ENCODE measurements at regions not wholly inside any gene's neighbourhood (a gene's known extent, or its start where the extent isn't known, plus 50 kb on each side); places are given as distances from the start of the nearest gene placed in this dataset.

GRCh38 chr6:112667427-112667826 is 320.3 kb downstream of the RFPL4B start:
- H3K79me2 ChIP-seq (ENCODE audit: control insufficient read depth, insufficient read depth, low read length) = no peaks in the 10 kb centered on the region
- BruUV-seq (replicated peaks) = no TSS peak
- no peak overlapping the region for H3K4me2 ChIP-seq (ENCODE audit: insufficient read depth, low read length)
- no peak for DNase-seq (ENCODE audit: low read depth, low spot score)
- CTCF ChIA-PET = no interaction called here
- H3K9me3 ChIP-seq (replicated peaks; ENCODE audit: control insufficient read depth, insufficient read depth, low read length) = no peaks in the 10 kb centered on the region
- no peak for FAIRE-seq
- H3K9ac ChIP-seq (replicated peaks; ENCODE audit: extremely low read depth, insufficient read depth, low read length) = no peak overlapping the region
- no peak overlapping the region for H3K27ac ChIP-seq (ENCODE audit: insufficient read depth, low read depth, low read length)
- H2AFZ ChIP-seq (ENCODE audit: low read depth, low read length) = no peak overlapping the region
- H3K4me1 ChIP-seq (ENCODE audit: control insufficient read depth, extremely low read depth, insufficient read depth, low read length) = no peaks in the 10 kb centered on the region
- H3K4me3 ChIP-seq (replicated peaks in 1 of 3; ENCODE audit: insufficient read depth in 1 of 3, low read depth in 1 of 3, low read length in 3 of 3) = no peak overlapping the region
- no peaks in the 10 kb centered on the region for H3K27me3 ChIP-seq (ENCODE audit: control insufficient read depth in 2 of 2, insufficient read depth in 2 of 2, low read length in 2 of 2)
- TF ChIP-seq, protein P1, sequence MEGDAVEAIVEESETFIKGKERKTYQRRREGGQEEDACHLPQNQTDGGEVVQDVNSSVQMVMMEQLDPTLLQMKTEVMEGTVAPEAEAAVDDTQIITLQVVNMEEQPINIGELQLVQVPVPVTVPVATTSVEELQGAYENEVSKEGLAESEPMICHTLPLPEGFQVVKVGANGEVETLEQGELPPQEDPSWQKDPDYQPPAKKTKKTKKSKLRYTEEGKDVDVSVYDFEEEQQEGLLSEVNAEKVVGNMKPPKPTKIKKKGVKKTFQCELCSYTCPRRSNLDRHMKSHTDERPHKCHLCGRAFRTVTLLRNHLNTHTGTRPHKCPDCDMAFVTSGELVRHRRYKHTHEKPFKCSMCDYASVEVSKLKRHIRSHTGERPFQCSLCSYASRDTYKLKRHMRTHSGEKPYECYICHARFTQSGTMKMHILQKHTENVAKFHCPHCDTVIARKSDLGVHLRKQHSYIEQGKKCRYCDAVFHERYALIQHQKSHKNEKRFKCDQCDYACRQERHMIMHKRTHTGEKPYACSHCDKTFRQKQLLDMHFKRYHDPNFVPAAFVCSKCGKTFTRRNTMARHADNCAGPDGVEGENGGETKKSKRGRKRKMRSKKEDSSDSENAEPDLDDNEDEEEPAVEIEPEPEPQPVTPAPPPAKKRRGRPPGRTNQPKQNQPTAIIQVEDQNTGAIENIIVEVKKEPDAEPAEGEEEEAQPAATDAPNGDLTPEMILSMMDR (IDR thresholded peaks at IDR 0.05; ENCODE audit: extremely low read depth in 1 of 2, insufficient read depth in 1 of 2, low read depth in 1 of 2, low read length in 2 of 2) = no peak
- TF ChIP-seq, protein P2, sequence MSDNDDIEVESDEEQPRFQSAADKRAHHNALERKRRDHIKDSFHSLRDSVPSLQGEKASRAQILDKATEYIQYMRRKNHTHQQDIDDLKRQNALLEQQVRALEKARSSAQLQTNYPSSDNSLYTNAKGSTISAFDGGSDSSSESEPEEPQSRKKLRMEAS (IDR thresholded peaks at IDR 0.05; ENCODE audit: insufficient read depth, insufficient read length) = no peak
- TF ChIP-seq GATA2 (IDR thresholded peaks at IDR 0.05; ENCODE audit: insufficient read depth, insufficient read length, low read depth, low read length) (no peak), EZH2 (IDR thresholded peaks at IDR 0.05; ENCODE audit: borderline replicate concordance, low read depth, low read length, severe bottlenecking) (no peak)
- H3K9me1 ChIP-seq (replicated peaks; ENCODE audit: control insufficient read depth, extremely low read depth, insufficient read depth, low read length) = no peaks in the 10 kb centered on the region
- POLR2A ChIA-PET = no interaction called here
- no peaks in the 10 kb centered on the region for H4K20me1 ChIP-seq (replicated peaks; ENCODE audit: control insufficient read depth, extremely low read depth, insufficient read depth, low read length)
- intact Hi-C loops (cut with micrococcal nuclease) (no loop called here), dilution Hi-C loops (cut with MboI; ENCODE audit: extremely low pct_ligation_motif_present, low sequenced_read_pairs) (no loop called here)
- no peaks in the 10 kb centered on the region for H3K36me3 ChIP-seq (ENCODE audit: control insufficient read depth in 2 of 2, extremely low read depth in 1 of 2, insufficient read depth in 2 of 2, low read length in 2 of 2)

DNA sequence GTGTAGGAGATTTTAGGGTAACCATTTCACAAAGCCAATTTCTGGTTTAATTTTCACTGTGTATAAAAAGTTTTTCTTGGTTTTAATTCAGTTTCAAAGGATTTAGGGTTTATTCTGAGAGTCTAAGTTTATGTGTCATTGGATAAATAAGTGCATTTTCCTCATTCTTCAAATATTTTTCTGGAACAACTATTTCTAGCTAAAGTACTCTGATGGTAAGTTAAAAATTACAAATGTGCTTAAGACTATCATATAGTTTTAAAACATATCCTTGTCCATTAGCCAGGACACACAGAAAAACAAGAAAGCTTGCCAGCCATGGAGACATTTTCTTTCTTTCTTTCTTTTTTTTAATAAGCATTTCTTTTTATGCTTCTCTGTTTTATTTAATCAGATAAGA is 333.0 kb downstream of the RFPL4B start:
- no peak overlapping the region for H2AFZ ChIP-seq (ENCODE audit: low read depth, low read length)
- H3K27ac ChIP-seq (ENCODE audit: insufficient read depth, low read depth, low read length) = no peak overlapping the region
- H3K27me3 ChIP-seq (ENCODE audit: control insufficient read depth in 2 of 2, insufficient read depth in 2 of 2, low read length in 2 of 2) = no peaks in the 10 kb centered on the region
- no peaks in the 10 kb centered on the region for H3K36me3 ChIP-seq (ENCODE audit: control insufficient read depth in 2 of 2, extremely low read depth in 1 of 2, insufficient read depth in 2 of 2, low read length in 2 of 2)
- H3K4me2 ChIP-seq (ENCODE audit: insufficient read depth, low read length) = no peak overlapping the region
- ChIA-PET POLR2A (no interaction called here), CTCF (interaction anchor here (1.2 to 2.4 kb wide), 3 partner anchors 10 to 36 kb away, joined by 3 to 10 read pairs (median 4); no protein-coding TSS in a partner anchor)
- no peak overlapping the region for H3K9ac ChIP-seq (replicated peaks; ENCODE audit: extremely low read depth, insufficient read depth, low read length)
- no peaks in the 10 kb centered on the region for H3K9me3 ChIP-seq (replicated peaks; ENCODE audit: control insufficient read depth, insufficient read depth, low read length)
- no peaks in the 10 kb centered on the region for H3K4me1 ChIP-seq (ENCODE audit: control insufficient read depth, extremely low read depth, insufficient read depth, low read length)
- intact Hi-C loops (cut with micrococcal nuclease) = no loop called here
- H4K20me1 ChIP-seq (replicated peaks; ENCODE audit: control insufficient read depth, extremely low read depth, insufficient read depth, low read length) = no peaks in the 10 kb centered on the region
- no peak for FAIRE-seq
- dilution Hi-C loops (cut with MboI; ENCODE audit: extremely low pct_ligation_motif_present, low sequenced_read_pairs) = no loop called here
- no peak overlapping the region for H3K4me3 ChIP-seq (replicated peaks in 1 of 3; ENCODE audit: insufficient read depth in 1 of 3, low read depth in 1 of 3, low read length in 3 of 3)
- DNase-seq (ENCODE audit: low read depth, low spot score) = no peak
- TF ChIP-seq GATA2 (IDR thresholded peaks at IDR 0.05; ENCODE audit: insufficient read depth, insufficient read length, low read depth, low read length) (no peak), FOS (IDR thresholded peaks at IDR 0.05; ENCODE audit: borderline replicate concordance, insufficient read depth, low read length) (no peak), EZH2 (IDR thresholded peaks at IDR 0.05; ENCODE audit: borderline replicate concordance, low read depth, low read length, severe bottlenecking) (no peak), POLR2AphosphoS5 (IDR thresholded peaks at IDR 0.05; ENCODE audit: insufficient read depth, low read depth, low read length) (no peak), POLR2A (IDR thresholded peaks at IDR 0.05; ENCODE audit: low read depth, low read length) (no peak), JUN (IDR thresholded peaks at IDR 0.05; ENCODE audit: borderline replicate concordance, insufficient read depth, insufficient read length, low read depth) (no peak), MYC (IDR thresholded peaks at IDR 0.05; ENCODE audit: low read depth, low read length) (no peak)
- TF ChIP-seq, protein P1 (IDR thresholded peaks at IDR 0.05; ENCODE audit: extremely low read depth in 1 of 2, insufficient read depth in 1 of 2, low read depth in 1 of 2, low read length in 2 of 2) = no peak
- TF ChIP-seq, protein P2 (IDR thresholded peaks at IDR 0.05; ENCODE audit: insufficient read depth, insufficient read length) = no peak
- no TSS peak for BruUV-seq (replicated peaks)
- no peaks in the 10 kb centered on the region for H3K79me2 ChIP-seq (ENCODE audit: control insufficient read depth, insufficient read depth, low read length)
- H3K9me1 ChIP-seq (replicated peaks; ENCODE audit: control insufficient read depth, extremely low read depth, insufficient read depth, low read length) = no peaks in the 10 kb centered on the region

Measured in endothelial cell of umbilical vein (primary cell).